Inferior parietal cortex (tissue), 1 donor: ENCODE measurements at regions not wholly inside any gene's neighbourhood (a gene's known extent, or its start where the extent isn't known, plus 50 kb on each side); places are given as distances from the start of the nearest gene placed in this dataset.
"Not testable (repeated sequence)": the region's sequence is repeated elsewhere in the genome, so short reads cannot be mapped to it uniquely, and the experiment has no call there.

Experiments
- DNase-seq: peaks from one replicate; pipeline ENCODE4 v3.0.0-alpha.2; 2016; ENCODE audit errors: extremely low spot score

DNA sequence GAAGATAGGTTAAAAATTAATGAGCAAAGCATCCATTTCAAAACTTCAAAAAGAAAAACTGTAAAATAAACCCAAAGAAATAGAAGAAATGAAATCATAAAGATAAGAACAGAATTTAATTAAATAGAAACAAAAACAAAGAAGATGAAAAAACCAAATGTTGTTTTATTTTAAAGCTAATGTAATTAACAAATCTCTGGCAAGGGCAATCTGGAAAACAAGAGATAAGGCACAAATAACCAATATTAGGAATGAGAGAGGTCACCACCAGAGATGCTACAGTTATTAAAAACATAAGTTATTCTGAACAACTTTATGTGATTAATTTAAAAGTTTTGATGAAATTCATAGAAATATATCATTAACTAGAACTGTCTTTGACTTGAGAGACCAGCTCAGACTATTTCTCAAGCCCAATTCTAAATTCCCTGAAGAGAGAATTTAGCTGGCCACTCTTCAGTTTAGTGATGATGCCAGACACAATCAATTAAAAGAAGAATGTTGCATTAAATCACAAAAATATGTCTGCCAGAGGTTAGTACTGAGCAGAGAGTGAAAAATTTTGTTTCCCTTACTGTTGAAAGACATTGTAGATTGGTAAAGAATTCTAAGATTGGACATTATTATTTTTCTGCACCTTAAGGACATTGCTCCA lies 227.4 kb upstream of the VLDLR start:
- DNase-seq, result not testable (repeated sequence)

DNA sequence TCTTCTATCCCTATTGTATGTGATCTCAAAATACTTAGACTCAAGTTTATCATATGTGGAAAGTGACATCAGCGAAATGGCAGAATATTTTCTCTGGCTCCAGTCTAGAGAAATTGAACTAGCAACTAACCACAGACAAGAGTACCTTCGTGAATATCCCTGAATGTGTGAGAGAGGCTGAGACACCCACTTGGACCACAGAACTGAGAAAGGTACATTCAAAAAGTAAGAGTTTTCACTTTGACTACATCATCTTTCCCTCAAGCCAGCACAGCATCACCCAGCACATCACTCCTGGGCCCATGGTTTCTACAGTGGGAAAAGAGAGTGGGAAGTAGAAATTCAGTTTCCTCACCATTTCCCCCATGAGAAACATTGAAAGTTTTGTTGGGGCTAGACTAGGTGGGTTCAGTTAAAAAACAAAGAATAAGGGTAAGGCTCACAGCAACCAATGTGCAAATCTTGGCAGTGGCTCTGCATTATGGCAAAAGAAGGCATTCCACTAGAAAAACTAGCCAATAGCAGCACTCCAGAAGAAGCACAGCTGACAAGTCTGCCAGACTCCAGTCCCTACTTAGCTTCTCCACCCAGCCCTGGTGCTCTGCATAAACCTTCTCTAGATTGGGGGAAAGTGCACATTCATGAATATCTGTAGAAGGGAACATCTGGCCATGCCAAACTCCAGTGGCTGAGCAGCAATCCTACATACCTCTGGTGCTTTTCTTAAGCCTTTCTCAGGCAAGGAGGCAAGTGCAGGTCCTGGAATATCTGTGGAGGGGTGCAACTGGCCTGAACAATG lies 225.6 kb upstream of the VLDLR start:
- DNase-seq, result no peak

DNA sequence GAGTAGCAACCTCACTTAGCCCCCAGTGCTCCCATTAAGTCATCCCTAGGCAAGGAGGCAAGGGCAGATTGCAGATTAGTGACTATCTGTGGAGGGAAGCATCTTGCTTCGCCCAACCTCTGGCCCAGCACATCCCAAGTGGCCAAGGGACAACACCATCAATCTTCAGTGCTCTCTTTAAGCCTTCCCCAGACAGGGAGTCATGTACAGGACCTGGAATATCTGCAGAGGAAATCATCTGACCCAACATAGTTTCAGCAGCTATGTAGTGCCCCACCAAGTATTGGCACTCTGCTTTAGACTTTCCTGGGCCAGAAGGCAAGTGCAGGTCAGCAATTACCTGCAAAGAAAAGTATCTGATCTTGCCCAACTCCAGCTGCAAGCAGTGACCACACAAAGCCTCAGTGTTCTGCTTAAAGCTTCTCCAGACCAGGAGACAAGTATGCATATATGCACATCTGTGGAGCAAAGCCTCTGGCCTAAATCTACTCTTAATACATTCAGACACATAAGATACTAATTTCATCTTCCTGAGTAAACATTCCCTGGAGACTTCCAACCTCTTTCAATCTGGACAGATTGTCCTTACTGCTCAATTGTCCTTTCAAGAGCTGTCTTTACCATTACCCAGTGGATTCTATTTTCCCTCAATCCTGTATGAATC lies 224.8 kb upstream of the VLDLR start:
- no peak for DNase-seq

DNA sequence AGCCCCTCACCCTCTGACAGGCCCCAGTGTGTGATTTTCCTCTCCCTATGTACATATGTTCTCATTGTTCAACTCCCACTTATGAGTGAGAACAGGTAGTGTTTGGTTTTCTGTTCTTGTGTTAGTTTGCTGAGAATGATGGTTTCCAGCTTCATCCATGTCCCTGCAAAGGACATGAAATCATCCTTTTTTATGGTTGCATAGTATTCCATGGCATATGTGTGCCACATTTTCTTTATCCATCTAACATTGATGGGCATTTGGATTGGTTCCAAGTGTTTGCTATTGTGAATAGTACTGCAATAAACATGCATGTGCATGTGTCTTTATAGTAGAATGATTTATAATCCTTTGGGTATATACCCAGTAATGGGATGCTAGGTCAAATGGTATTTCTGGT lies 223.7 kb upstream of the VLDLR start:
- DNase-seq, result not testable (repeated sequence)

DNA sequence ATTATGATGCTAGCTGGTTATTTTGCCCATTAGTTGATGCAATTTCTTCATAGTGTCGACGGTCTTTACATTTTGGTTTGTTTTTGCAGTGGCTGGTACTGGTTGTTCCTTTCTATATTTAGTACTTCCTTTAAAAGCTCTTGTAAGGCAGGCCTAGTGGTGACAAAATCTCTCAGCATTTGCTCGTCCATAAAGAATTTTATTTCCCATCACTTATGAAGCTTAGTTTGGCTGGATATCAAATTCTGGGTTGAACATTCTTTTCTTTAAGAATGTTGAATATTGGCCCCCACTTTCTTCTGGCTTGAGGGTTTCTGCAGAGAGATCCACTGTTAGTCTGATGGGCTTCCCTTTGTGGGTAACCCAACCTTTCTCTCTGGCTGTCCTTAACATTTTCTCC lies 219.8 kb upstream of the VLDLR start:
- not testable (repeated sequence) for DNase-seq

DNA sequence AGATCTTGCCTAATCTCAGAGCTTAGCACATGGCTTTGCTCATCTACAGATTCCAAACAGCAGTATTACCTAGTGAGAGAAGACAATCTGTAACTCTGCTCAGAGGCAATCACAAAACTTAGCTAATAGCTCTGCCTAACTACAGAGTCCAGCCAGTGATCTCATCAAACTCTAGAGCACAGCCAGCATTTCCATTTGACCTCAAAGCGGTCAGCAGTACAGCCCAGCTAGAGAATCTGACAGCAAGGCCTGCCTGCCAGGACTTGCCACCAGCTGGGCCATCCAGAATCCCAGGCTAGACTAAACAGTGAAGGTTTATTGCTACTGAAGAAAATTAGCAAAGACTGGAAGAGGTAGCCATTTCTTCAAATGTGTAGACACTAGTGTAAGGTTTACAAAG lies 217.9 kb upstream of the VLDLR start:
- DNase-seq, result no peak

DNA sequence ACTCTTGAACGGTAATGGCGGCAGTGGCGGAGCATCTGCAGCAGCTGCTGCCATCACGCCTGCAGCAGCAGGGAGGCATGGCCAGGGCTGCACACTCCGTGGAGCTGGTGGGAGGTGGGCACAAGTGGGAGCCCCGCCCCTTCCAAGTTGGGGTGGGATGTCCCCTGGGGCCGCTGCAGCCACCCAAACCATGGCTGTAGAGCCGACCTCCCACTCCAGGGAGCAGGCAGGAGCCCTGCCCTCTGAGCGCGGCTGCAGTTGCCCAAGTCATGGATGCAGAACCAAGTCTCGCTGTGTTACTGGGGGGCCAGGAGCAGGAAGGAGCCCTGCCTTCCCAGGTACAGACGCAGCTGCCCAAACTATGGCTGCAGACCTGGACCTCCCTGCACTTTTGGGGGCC lies 215.3 kb upstream of the VLDLR start:
- no peak for DNase-seq

DNA sequence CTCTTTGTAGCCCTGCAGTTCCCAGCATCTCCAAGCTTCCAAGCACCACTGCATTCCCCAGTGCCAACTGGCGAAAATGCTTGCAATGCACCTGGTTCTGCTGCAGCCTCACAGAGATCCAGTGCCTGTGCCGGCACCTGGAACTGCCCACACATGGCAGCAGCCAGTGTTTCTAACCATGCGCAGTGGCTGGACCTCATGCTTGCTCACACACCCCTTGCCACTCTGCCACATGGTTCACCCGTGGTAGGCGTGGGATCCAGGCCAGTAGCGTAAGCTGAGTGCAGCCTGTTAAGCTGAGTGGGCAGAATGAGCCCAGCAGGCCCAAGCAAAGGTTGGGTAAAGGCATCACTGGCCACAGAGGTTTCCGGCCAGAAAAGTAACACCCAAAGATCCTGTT lies 214.1 kb upstream of the VLDLR start:
- no peak for DNase-seq

DNA sequence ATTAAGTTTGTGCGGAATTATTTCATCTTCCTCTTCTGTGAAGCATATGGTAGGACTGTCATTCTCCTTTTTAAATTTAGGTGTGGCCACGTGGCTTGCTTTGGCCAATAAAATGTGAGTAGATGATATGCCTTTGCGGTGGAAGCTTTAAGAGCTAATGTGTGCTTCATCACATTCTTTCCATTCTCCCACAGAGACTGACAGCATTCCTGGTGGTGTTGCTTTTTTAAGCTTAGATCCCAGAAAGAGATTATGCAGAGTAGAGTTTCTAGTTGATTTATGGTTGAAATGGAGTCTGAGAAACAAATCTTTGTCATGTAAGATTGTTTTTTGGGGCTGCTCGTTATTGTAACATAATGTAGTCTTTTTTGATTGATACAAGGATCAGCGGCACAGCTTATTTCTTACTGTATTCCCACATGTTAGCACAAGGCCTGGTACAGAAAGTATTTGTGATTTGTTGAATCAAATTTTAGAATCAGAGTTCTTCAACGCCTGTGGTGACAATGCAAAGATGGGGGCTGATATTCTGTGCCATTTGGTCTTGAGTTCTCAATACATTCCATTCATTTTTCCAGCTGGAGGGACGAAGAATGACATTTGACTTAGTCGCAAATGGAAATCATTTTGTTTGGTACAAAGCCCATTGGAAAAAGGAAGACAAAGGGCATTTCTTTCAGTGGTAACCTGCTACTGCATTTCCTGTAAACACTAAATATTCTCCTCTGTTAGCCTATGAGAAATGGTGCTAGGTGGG lies 209.9 kb upstream of the VLDLR start:
- peak; percentile 11 for DNase-seq

DNA sequence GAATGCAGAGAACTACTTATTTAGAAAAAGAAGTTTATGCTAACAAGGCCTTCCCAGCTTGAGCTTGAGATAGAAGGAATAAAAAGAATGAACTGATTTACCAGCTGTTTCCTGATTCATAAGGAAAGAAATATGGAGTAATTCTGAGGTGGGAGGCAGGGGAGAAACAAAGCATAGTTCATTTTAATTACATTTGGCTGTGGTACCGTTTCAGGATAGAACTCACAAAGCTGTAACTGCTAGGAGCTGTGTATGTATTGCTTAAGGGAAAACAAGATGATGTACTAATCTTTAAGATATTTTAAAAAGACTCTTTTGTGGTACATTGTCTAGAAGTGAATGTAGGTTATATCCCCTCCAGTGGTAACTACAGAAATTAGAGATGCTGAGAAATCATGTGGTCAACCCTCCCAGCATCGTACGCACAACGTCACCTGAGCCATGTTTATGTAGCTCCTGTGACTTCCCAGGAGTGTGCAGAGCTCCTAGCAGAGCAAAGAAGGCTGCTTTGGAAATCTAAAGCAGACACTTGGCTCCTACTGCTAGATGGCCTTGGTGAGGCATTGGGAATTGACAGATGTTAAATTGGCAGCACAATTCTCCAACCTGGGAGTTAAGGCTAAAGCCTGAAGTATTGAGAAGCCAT lies 208.3 kb upstream of the VLDLR start:
- DNase-seq, result no peak

DNA sequence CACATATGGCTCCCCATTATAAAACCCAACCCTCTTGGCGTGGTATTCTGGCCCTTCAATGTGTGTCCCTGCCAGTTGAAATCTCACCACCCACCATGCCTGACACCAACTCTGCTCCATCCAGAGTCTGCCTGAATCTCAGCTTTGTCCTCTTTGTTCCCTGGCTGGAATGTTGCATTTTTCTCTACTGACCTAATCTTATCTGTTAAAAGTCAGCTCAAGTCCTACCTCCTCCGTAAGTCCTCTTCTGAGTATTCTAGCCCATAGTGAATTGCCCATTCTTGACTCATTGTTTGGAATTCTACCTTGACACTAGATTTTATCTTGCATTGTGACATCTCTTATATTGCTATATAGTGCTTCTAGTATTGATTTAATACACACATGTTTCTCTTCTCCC lies 207.1 kb upstream of the VLDLR start:
- DNase-seq, result no peak

DNA sequence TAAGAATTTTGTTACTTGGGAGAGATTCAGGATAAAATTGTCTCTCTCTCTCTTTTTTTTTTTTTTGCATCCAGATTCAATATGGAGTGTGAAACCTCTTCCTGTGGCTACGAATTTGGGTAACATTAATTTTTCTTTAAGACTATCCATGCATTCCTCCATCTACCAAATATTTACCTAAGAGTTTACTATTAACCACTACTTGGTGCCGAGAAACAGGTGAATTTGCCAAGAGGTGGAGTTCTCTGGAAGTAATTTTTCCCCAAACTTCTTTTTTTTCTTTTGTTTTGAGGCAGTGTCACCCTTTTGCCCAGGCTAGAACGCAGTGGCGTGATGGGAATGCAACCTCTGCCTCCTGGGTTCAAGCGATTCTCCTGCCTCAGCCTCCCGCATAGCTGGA lies 206.3 kb upstream of the VLDLR start:
- no peak for DNase-seq

DNA sequence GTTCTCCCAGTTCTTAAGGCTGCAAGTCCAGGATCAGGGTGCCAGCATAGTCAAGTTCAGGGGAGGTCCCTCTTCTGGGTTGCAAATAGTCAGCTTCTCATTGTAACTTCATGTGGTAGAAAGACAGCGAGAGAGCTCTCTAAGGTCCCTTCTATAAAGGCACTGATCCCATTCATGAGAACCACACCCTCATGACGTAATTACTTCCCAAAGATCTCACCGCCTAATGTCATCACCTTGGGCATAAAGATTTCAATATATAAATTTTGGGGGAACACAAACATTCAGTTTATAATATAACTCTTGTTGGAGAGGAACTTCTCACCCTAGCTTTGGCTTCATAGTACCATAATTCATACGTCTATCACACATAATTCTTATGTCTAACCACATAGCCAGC lies 203.9 kb upstream of the VLDLR start:
- no peak for DNase-seq

DNA sequence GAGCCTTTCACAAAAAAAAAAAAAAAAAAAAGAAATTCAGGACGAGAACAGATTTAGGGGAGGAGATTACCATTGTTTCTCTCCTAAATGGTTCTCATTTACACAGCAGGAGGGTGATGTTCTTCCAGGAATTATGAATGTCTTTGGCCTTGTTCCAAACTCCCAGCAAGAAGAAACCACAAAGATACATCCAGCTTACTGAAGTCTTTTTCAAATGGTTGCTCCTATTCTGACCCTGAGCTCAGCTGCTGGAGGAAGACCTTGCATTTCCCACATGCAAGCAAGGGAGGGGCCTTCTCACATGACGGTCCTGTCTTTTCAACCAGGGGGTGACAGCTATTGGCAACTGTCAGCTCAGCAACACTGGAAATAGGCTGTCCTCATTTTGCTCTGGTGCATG lies 203.0 kb upstream of the VLDLR start:
- no peak for DNase-seq

DNA sequence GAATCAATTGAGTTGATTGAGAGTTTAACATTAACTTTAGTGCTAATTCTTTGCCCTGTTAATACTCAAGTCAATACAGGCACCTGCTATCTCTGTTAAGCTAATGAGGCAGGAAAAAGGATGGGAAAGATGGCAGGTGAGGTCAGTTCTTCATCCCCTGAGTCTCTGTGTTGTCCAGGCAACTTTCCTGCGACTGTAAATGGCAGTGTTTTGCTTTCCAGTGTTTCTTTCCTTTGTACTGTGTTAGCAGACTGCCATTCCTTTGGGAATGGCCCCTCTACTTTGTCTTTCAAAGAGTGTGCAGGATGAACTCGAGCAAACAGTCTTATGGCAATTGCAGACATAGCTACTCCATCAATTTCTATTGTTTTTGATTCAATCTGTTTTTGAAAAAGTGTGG lies 202.2 kb upstream of the VLDLR start:
- no peak for DNase-seq

DNA sequence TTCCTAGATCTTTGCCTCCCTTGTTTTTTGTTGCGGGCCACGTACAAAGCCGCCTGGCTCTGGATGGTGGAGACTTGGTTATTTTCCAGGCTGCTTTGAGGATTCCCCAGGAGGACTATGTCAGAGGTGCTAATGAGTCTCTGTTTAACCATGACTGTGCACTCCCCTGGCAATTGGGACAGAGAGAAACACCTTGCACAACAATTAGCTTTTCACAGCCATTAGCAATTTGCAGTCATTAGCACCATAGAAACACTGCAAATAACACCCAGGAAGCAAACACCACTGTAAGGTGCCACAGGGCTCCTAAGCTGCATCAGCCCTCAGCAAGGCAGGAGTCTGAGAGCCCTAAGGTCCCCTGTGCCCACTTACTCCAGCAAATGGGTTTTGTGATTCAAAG lies 201.0 kb upstream of the VLDLR start:
- DNase-seq, result no peak

DNA sequence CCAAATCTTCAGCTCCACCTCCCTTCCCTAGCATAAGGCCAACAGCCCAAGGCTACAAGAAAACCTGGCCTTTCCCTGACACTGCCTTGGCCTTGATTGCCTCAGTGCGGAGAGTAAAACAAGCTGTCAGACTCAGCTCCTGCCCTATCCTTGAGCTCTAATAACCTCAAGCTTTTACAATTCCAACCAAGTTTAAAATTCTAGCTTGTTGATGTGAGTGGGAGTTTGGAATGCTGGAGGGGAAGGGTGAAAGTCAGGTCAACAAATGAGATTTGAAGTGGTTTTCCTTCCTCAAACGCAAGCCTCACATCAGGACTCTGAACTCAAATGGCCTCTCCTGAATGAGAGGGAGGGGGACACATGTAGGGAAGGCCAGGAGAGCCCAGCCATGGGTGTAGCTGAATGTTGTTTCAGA lies 197.0 kb upstream of the VLDLR start:
- no peak for DNase-seq

DNA sequence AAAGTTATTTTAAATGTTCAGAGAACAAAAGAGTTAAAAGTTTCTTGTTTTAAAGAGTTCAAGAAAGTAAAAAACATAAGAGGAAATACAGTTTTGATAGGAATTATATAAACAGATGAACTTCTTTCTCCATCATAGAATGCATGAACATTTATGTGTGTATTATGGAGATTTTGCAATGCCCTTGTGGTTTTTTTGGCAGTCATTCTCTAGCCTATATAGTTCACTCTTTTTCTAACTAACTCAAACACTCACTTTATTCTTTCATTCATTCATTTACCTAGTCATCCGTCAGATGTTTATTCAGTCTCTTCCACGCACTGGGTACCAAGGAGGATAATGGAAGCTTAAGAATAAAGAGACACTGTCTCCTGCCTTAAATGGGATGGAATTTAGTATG lies 195.9 kb upstream of the VLDLR start:
- DNase-seq, result no peak

DNA sequence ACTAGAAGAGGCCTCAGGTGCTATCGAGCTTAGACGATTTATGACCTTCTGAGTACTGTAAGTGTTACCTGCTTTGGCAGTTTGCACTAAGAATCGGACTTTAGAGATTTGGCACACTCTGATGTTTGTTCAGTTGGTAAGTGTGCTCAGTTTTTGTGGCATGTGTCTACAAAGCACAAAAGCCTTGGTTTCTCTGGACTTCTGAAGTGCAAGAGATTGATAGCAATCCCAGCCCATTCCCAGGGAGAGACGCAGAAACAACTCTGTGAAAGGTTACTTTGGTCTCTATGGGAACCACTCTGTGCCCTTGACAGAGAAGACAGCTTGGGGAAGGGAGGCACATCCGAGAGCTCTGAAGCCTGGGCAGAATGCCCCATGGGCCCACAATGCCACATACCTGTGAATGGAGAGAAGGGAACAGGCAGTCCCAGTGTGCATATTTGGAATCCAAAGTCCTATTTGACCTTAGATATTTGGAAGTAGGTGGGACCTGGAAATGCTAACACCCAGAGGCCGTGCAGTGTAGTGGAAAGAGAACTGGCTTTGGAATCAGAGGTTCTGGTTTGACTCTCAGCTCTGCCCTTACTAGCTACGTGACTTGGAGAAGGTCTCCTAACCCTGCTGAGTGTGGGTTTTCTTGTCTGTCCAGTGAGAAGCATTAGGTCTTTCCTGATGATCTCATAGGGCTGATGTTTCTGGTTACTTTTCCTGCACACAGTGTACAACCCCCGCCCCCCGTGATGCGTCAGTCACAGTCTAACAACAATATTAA lies 194.3 kb upstream of the VLDLR start:
- DNase-seq, result no peak

DNA sequence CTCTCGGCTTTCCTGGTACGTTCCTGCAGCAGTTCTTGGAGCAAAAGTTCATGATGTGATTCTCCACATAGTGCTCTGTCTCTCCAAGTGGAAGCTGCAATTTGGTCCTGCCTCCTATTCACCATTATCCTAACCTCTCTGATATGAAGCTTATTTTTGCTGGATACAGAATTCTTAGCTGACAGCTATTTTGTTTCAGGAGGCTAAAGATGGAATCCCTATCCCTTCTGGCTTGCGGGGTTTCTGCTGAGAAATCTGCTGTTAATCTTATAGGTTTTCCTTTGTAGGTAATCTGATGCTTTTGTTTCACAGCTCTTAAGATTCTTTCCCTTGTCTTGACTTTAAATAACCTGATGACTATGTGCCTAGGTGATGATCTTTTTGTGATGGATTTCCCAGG lies 181.6 kb upstream of the VLDLR start:
- DNase-seq, result no peak

DNA sequence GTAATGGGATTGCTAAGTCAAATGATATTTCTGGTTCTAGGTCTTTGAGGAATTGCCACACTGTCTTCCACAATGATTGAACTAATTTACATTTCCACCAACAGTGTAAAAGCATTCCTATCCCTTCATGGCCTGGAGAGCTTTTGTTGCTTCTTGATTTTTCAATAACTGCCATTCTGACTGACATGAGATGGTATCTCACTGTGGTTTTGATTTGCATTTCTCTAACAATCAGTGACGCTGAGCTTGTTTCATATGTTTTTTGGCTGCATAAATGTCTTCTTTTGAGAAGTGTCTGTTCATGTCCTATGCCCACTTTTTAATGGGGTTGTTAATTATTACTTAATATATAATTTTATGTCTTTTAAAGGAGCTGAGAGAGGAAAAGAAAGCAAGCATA lies 177.7 kb upstream of the VLDLR start:
- DNase-seq, result not testable (repeated sequence)
